ENCODE measurements at regions not wholly inside any gene's neighbourhood (a gene's known extent, or its start where the extent isn't known, plus 50 kb on each side); places are given as distances from the start of the nearest gene placed in this dataset.

GRCh38 chr10:111648046-111648445, 535.5 kb downstream of the GPAM start:
- H3K23ac ChIP-seq (ENCODE audit: low read depth, low read length): no peak overlapping the region
- DNase-seq (no peak), ATAC-seq (ENCODE audit: low read depth) (no peak)
- H3K4me2 ChIP-seq (ENCODE audit: low read depth, low read length): no peak overlapping the region
- H3K18ac ChIP-seq (ENCODE audit: low read depth, low read length): no peak overlapping the region
- no peak overlapping the region for H3K9ac ChIP-seq (ENCODE audit: low read depth, low read length)
- H3K56ac ChIP-seq (ENCODE audit: extremely low read depth, insufficient read depth, low read length): no peak overlapping the region
- no peak overlapping the region for H2AFZ ChIP-seq (replicated peaks; ENCODE audit: low read length, poor library complexity)
- no peaks in the 10 kb centered on the region for H3K4me1 ChIP-seq (ENCODE audit: control insufficient read depth, insufficient read depth, low read length)
- H2BK5ac ChIP-seq (ENCODE audit: low read depth, low read length, poor library complexity, severe bottlenecking): no peak overlapping the region
- H4K20me1 ChIP-seq (ENCODE audit: insufficient read depth, low read length): no peaks in the 10 kb centered on the region
- no TSS peak for BruUV-seq (replicated peaks)
- no CpG with 5 or more reads among the region's 2 CpGs for WGBS, 2 experiments (ENCODE audit: extremely low coverage in 2 of 2, insufficient read length in 1 of 2)
- no peak overlapping the region for H3K4me3 ChIP-seq (ENCODE audit: insufficient read depth, low read depth, low read length)
- no peak overlapping the region for H4K8ac ChIP-seq (ENCODE audit: low read depth in 2 of 2, low read length in 2 of 2)
- H2AK5ac ChIP-seq (ENCODE audit: low read depth, low read length): no peak overlapping the region
- POLR2A ChIA-PET (ENCODE audit: unreplicated experiment): no interaction called here
- CTCF ChIA-PET: interaction anchor here (1.4 kb wide), 1 partner anchor 8 kb away, joined by 3 read pairs; no protein-coding TSS in a partner anchor
- dilution Hi-C loops (cut with HindIII; ENCODE audit: low sequenced_read_pairs, unreplicated experiment) (no loop called here), in situ Hi-C loops (cut with MboI; ENCODE audit: low sequenced_read_pairs) (no loop called here), intact Hi-C loops (cut with micrococcal nuclease) (no loop called here)
- no peak overlapping the region for H2AK9ac ChIP-seq (replicated peaks; ENCODE audit: low read depth, low read length, poor library complexity)
- no peaks in the 10 kb centered on the region for H3K27me3 ChIP-seq (ENCODE audit: control insufficient read depth, insufficient read depth, low read length)
- no peak overlapping the region for H4K91ac ChIP-seq (ENCODE audit: insufficient read depth, low read depth, low read length)
- no peak overlapping the region for H3K14ac ChIP-seq (replicated peaks; ENCODE audit: low read depth, low read length)
- no peaks in the 10 kb centered on the region for H3K36me3 ChIP-seq (ENCODE audit: control insufficient read depth, insufficient read depth, low read length)
- TF ChIP-seq CTCF (conservative IDR thresholded peaks at IDR 0.05; ENCODE audit: low read depth, low read length) (no peak), MAFK (IDR thresholded peaks at IDR 0.05; ENCODE audit: low read depth, low read length) (no peak), CEBPB (IDR thresholded peaks at IDR 0.05; ENCODE audit: low read depth, low read length) (no peak), CHD1 (IDR thresholded peaks at IDR 0.05; ENCODE audit: low read depth, low read length) (no peak), POLR2A (IDR thresholded peaks at IDR 0.05; ENCODE audit: low read depth, low read length) (no peak), ELK1 (IDR thresholded peaks at IDR 0.05; ENCODE audit: borderline replicate concordance, low read depth, low read length) (no peak), BHLHE40 (IDR thresholded peaks at IDR 0.05; ENCODE audit: low read depth, low read length) (no peak), RCOR1 (IDR thresholded peaks at IDR 0.05; ENCODE audit: insufficient replicate concordance, low read length) (no peak), RAD21 (IDR thresholded peaks at IDR 0.05; ENCODE audit: low read length) (no peak), USF2 (IDR thresholded peaks at IDR 0.05; ENCODE audit: low read depth, low read length) (no peak), FOS (IDR thresholded peaks at IDR 0.05; ENCODE audit: low read depth, low read length) (no peak), SMC3 (IDR thresholded peaks at IDR 0.05; ENCODE audit: low read depth, low read length) (no peak), RFX5 (IDR thresholded peaks at IDR 0.05; ENCODE audit: low read depth, low read length) (no peak), MXI1 (IDR thresholded peaks at IDR 0.05; ENCODE audit: borderline replicate concordance, low read depth, low read length) (no peak), NFE2L2 (IDR thresholded peaks at IDR 0.05; ENCODE audit: low read depth, low read length) (no peak), MAZ (IDR thresholded peaks at IDR 0.05; ENCODE audit: borderline replicate concordance, low read depth, low read length) (no peak)
- H2BK20ac ChIP-seq (ENCODE audit: low read depth, low read length): no peak overlapping the region
- no peaks in the 10 kb centered on the region for H3K9me1 ChIP-seq (ENCODE audit: insufficient read depth, low read length)
- H3K4ac ChIP-seq (ENCODE audit: low read depth, low read length): no peak overlapping the region
- no peak overlapping the region for H3K27ac ChIP-seq (ENCODE audit: insufficient read depth, low read length)
- no peak overlapping the region for H2BK120ac ChIP-seq (ENCODE audit: low read depth, low read length)
- no peak overlapping the region for H4K5ac ChIP-seq (ENCODE audit: low read depth, low read length)
- H3K9me3 ChIP-seq (ENCODE audit: control insufficient read depth, insufficient read depth, low read length): peaks cover 16% of the 10 kb centered on the region
- H2BK15ac ChIP-seq (ENCODE audit: low read depth, low read length): no peak overlapping the region
- no peaks in the 10 kb centered on the region for H3K79me1 ChIP-seq (ENCODE audit: low read depth in 1 of 2, low read length in 2 of 2)
